GM18519 (cell line): ENCODE measurements at regions not wholly inside any gene's neighbourhood (a gene's known extent, or its start where the extent isn't known, plus 50 kb on each side); places are given as distances from the start of the nearest gene placed in this dataset.

ENCODE experiments used
- ATAC-seq: cut with Tn5 transposase; IDR thresholded peaks from one replicate; pipeline ENCODE4 v1.9.1; 2021; ENCODE audit warnings: mild to moderate bottlenecking, moderate library complexity; ENCODE audit not compliant: unreplicated experiment, low FRiP score

GRCh38 chr3:152945556-152945955 lies 110.6 kb downstream of the P2RY1 start:
- no peak for ATAC-seq

GRCh38 chr3:152957491-152957890 lies 122.6 kb downstream of the P2RY1 start:
- no peak for ATAC-seq

- ATAC-seq, result no peak
Observed at GRCh38 chr3:152959307-152959706, 124.4 kb downstream of the P2RY1 start.

DNA sequence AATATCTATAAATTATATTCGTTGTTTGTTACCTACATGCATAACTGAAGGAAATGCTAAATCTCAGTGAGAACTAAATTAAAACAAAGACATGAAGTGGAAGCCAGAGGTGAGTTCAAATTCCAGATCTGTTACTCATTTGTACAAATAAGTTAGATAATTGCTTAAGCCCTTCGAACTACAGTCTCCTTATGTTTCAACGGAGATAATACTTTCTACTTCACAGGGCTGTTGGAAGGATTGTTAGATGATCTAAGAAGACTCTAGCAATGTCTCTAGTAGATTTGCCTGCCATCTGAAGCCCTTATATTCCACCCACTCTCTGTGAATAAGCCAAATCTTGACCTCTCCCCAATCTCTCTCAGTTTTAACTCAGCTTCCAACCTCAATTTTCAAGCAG lies 125.8 kb downstream of the P2RY1 start:
- no peak for ATAC-seq

DNA sequence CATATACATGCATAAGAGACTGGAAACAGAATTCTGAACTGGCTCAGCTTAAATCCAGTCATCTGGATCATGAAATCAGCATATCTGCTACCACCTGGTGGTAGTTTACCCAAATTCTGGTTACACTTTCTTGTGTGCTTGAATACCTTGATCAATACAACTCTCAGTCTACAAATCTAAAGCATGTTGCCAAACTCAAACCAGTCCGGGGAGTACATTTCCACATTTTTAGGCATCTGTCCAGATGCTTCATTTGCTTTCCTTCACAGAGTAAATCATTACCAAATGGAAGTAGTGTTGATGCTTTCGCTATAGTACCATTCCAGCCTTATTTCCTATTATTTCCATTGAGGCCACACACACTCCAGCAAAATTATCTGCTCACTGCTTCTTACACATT lies 126.4 kb downstream of the P2RY1 start:
- ATAC-seq, result peak; percentile 58

GRCh38 chr3:152964911-152965609 lies 130.1 kb downstream of the P2RY1 start:
- ATAC-seq, result no peak

DNA sequence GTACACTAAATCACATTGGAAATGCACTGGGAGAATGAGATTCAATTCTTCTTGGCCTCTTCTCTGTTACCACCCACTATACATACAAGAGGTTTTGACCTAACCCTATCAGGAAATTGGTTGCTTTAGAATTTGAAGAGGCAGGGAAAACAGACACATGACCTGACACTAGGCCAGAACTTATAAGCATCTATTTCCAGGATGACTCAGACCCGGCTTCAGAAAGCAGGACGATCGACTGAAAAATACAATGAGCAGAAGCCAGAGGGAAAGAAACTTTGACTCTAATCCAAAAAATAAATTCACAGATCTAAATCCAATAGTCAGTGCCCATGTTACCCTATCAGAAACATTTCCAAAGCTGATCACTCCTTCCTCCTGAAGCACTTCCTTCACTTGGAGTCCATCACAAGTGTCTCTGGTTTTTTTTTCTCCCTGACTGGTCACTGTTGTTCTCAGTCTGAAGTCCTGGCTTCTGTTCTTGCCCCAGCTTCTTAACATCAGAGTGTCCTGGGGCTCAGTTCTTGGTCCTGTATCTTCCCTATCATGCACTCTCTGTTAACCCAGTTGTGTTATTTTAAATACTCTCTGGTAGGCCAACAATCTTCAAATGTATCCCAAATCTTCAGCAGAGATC lies 133.6 kb downstream of the P2RY1 start:
- no peak for ATAC-seq

DNA sequence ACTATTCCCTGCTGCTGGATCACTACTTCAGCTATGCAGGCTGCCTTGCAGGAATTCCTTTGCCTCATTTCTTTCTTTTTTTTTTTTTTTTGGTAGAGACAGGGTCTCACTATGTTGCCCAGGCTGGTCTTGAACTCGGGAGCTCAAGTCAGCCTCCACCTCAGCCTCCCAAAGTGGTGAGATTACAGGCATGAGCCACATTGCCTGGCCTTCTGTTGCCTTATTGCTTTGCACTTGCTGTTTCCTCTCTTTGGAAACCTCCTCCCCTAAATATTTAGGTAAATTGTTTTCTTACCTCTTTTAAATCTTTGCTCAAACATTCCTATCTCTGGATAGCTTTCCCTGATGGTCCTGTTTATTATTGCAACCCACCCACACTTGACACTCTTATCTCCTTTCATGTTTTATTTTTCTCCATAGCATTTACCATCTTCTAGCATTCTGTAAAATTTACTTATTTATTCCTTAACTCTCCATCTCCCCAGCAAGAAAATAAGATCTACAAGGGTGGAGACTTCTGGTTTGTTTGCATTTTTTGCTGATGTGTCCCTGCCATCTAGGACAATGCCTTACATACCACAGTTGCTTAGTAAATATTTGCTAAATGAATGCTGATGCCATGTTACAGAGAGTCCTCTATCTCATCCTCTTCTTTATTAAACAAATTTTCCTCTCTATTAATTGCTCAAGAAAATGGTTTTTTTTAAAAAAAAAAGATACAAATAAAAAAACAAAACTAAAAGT lies 134.8 kb downstream of the P2RY1 start:
- ATAC-seq, result no peak

DNA sequence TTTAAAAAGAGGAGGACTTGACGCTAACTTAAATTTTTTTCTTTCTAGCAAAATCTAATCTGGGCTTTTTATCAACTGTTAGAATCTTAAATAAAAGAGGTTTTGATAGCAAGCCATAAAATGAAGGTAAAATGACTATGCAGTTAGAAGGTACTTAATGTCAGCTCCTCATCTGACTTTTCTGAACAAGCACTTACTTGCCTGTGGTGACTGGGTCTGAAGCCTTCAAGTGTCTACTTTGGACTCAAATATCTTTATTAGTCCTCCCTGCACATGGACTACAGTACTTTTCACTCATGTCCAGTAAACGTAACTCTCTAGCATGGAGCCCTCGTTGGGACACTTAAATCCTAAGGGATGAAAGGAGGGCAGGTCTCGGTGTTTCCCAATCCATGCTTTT lies 135.9 kb downstream of the P2RY1 start:
- ATAC-seq, result no peak

- ATAC-seq, result no peak
Observed at GRCh38 chr3:152971880-152972279, 136.9 kb downstream of the P2RY1 start.

DNA sequence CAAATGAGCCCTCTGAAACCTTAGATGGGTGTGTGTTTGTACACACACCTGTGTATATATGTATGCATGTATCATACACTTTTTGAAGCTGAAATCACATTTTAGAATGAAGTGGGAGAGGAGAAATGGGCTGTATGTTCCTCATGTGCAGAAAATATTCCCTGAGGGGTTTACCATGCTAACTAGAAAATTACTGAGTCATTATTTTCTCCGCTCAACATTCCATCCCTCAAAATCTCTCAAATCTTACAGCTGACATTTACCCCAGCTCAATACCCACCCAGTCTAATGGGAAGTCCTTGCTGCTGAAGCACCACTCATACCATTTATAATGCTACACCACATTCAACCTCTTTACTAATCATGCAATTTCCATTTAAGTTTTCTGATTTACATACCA lies 138.6 kb downstream of the P2RY1 start:
- ATAC-seq, result no peak

GRCh38 chr3:152976239-152976638 lies 141.3 kb downstream of the P2RY1 start:
- ATAC-seq, result no peak

GRCh38 chr3:152977366-152977765 lies 142.4 kb downstream of the P2RY1 start:
- ATAC-seq, result no peak

DNA sequence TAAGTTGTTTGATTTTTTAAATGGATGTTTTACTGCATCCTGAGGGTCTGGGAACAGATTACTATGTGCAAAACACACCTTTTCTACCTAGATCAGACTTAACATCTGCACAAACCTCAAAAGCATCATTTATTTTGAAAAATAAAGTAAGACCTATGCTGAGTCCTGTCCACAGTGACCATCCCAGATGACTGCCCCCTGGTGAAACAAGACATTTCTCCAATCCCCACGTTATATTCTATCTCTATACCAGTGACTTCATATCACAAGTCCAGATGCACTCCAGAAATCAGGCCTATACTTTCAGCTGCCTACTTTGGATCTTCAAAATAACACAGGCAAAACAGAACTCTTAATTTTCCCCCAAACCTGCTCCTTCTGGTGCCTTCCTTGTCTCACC lies 143.2 kb downstream of the P2RY1 start:
- no peak for ATAC-seq

- ATAC-seq, result no peak
Observed at GRCh38 chr3:152997526-152997925, 162.6 kb downstream of the P2RY1 start.

DNA sequence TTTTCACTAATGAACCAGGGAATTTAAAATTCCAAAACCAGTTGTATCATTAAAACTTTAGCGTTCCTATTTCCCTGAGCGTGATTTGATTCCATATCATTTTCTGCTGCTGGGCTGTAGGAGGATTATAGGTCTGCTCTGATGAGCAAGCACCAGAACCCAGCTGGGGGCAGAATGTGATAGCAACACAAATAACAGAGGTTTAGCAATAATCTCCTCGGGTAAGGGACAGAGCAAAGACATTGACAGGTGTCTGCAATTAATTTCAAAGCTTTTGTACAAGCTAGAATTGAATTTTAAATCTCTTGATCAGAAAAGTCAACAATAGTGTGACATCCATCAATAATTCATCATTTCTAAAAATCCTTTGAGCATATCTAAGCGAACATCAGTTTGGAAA lies 163.4 kb upstream of the RAP2B start:
- ATAC-seq, result no peak

DNA sequence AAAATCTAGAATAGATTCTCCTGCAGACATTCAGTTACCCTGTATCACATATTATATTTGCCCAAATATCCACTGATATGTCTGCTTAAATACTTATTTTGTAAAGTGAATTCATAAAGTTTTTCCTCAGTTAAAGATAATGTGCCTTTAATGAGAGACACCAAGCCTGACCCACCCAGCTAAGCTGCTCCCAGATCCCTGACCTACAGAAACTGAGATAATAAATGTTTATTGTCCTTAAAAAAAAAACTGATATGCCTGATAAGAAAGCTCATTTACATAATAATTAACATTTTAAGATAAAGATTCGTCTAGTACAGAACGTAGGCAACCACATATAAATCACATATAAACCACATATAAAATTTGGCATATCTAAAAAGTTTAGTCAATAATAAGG lies 161.7 kb upstream of the RAP2B start:
- ATAC-seq, result no peak

DNA sequence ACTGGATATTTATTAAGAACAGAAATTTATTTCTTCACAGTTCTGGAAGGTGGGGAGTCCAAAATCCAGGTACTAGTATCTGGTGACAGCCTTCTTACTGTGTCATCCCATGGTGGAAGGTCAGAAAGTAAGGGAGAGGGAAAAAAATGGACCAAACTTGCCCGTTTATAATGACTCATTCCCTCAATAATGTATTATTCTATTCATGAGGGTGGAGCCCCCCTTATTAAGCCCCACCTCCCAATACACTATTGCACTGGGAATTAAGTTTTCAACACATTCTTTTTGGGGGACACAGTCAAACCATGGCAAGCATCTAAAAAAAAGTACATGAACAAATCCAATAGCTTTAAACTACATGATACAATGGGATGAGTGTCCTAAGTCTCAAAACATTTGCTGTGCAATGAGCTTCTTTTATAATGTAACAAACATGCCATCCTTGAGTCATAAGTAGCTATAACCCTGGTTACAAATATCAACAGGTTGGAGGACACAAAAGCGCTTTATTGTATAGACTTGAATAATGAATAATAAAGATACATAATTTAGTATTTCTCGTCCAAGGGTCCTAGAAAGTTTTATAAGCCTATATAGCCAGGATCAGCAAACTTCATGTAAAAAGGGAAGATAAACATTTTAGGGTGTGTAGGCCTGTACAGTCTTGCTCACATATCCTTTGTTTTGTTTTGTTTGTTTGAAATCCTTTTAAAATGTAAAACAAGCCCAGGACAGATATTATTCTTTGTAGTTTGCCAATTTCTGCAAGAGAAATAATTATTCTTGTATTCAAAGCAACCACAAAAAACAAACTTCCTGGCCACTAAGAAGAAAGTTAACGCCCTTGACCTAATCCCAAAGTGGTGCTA lies 160.6 kb upstream of the RAP2B start:
- ATAC-seq, result no peak

DNA sequence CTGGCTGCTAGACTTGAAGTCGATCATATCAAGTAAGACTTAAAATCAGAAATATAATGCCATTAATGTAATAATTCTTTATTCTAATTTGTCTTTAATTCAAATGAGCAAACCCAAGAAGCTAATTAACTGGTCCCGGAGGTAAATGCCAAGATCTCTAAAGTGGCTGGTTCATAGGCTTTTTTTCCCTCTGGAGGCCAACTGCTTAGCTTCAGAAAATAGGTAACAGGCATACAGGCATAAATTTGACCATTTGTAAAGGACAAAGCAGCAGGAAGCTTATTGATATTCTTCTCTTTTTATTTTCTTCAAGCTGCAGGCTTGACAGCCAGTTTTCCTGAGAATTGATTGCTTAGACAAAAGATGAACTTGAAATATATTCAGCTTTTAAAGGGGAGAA lies 158.6 kb upstream of the RAP2B start:
- ATAC-seq, result no peak

DNA sequence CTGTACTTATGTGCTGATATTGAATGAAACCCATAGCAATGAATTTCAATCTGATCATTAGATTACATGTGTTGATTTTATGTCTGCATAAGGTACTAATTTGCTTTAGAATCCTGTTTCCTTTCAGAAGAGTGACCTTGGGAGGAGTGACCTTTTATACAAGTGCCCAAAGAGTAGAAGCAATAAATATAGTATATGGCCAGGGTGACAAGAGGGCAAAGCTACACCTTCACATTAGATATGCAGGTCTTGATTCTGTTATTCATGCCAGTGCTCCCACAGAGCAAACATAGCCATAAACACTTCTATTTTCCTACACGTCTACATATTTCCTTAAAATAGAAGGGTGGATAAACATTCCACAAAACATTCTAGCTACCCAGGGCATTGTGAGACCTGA lies 158.2 kb upstream of the RAP2B start:
- no peak for ATAC-seq

GRCh38 chr3:153008226-153008625 lies 153.8 kb upstream of the RAP2B start:
- no peak for ATAC-seq
